Activated CD4-positive, CD25-positive, alpha-beta regulatory T cell (primary cell): ENCODE measurements at regions not wholly inside any gene's neighbourhood (a gene's known extent, or its start where the extent isn't known, plus 50 kb on each side); places are given as distances from the start of the nearest gene placed in this dataset.

Experiments used
- DNase-seq, 4 experiments: peaks; one replicate each; lab custom pipeline; 2025; lab: John Stamatoyannopoulos, UW

DNA sequence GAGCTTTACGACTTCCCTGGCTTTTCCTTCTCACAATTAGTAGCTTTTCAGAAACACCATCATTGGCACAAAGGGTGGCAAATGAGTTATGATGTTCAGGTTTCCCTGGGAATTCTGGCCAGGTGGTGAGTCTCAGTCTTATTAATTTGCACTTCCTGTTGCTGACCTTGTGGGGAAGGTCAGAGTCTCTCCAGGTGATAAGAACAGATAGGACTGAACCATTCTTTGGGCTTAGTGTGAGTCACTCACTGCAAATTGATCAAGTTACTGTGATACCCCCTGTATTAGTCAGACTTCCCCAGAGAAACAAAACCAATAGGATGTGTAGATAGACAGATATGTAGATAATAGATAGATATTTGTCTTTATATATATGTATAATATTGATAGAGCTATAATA is 53.8 kb upstream of the RANBP3L start:
- no peak for DNase-seq

DNA sequence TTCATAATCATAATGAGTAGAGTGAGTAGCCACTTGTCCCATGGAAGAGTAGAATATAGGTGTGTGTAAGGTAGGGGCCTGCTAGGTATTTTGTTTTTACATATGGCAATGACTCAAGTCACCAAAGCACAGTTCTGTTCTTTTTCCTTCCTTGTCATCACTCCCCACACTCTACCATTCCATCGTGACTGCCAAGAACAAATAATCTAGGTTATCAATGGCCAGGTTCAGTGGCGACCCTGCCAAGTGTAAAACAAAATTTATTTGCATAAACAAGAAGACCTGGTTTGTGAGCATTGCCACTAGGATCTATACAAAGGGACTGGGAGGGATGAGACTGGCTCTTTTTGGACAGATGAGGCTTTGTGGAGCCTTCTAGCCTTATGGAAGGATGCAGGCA is 55.2 kb upstream of the RANBP3L start:
- DNase-seq = no peak

DNA sequence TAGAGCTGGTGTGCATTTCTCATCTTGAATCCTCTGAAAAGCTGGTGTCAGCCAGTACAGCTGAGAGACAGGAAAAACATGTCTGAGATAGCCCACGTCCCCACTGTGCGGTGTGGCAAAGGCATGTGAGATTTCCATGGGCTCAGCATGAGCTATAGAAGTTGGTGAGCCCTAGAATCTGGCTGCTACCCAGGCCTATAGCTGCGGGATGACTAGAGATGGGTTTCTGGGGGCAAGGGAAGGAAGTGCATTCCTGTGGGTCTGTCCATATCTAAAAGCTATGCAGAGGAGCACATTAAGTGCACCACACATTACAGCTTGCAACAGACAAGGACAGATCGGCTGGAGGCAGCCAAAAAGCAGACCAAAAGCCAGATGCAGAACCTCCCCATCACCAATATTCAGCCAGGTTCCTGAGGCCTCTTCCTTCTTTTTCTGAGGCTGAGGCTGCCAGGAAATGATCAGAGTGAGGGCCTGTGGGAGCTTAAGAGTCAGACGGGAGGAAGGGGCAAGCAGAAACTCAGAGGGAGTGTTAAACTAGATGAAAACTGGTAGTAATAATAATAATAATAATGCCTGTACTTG is 55.8 kb upstream of the RANBP3L start:
- DNase-seq = no peak

DNA sequence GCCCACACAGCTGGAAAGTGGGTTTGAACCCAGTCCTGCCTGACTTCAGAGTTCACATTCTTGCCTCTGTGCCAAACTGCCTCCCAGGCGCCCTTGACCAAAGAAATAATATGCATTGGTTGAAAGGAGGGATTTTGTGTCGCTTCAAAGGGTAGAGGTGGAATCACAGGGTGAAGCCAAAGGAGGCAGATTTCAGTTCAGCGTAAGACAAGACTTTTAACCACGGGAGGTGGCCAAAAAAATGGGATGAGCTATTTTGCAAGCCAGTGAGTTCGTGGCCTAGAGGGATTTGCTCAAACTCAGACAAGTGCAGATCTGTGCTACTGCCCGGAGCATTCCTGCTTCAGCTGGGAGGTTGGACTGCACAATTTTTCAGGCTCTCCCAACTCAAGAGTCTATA is 57.6 kb upstream of the RANBP3L start:
- no peak for DNase-seq

DNA sequence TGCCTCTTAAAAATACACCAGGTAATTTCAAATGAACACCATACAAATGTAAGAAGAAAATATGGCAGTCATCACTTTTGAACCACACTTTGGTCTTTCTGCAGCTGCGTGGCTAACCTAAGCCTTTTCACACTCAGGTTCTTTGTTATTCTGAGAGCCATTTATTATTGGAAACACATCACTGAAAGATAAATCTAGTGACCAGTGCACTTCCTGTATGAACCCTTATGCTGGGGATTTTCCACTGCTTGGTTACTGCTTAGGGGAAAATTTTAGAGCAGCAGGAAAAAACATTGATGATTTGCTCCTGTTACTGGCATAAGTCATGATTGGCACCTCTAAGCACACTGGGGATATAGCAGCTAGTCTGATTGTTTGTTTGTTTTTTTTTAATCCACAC is 58.6 kb upstream of the RANBP3L start:
- no peak for DNase-seq

DNA sequence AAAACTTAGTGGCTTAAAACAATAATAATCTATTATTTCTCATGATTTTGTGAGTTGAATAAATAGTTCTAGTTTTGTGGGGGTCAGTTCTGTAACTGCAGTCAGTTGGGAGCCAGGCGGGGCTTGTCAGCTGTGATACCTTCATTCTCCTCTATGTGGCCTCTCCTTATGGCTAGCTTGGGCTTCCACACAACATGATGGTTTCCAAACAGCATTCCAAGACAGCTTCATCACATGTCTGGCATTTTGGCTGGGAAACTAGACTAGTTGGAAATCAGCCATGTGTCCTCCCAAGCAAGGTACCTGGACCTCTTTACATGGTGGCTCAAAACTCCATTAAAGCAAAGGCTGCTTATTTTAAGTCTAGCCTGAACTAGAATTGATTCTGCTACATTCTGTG is 61.4 kb upstream of the RANBP3L start:
- DNase-seq = no peak

DNA sequence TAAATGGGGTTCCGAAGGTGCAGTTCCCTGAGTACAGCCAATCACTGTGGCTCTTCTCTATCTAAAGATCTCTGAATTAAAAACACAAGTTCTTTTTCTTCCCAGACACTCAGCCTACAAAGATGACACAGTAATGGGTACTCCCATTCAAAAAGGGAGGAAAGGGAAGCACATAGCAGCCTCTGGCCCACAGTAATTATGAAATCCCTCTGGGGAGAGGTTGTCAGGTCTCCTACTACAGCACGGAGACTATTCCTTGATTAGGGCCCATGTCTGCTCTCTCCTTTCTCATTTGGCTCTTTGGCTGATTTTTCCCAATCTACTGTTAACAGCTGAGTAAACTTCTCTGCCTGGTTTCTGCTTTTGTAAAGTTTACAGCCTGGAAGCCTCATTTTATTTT is 62.0 kb upstream of the RANBP3L start:
- DNase-seq = no peak

DNA sequence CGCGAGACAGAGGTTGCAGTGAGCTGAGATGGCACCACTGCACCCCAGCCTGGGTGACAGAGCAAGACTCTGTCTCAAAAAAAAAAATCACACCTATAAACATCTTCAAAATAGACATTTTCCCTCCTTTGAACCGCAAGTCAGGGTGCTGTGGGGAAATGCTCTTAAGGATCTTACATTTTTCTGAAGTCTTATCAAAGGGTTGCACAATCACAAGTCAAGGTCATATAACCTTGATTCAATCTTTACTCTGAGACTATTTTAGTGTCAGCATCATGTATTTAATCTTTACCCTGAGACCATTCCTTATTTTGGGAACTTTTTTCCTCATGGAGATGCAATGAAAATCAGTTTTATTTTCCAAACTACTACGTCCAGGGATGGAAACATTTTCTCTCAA is 62.8 kb upstream of the RANBP3L start:
- DNase-seq = no peak

DNA sequence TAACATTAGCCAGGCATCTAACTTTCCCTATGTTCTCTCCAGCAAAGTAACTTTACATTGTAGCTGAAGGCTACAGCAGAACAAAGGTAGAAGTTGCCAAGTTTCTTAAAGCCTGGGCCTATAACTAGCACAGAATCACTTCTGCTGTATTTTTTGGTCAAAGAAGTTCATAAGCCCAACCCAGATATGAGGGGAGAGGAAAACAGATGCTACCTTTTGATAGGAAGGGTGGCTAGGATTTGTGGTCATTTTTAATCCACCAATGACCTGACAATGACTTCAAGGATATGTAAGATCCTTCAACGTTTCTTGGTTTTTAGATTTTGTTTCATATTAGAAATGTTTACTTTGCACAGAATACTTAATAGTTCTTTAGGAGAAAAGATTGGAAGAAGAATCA is 64.2 kb upstream of the RANBP3L start:
- no peak for DNase-seq

DNA sequence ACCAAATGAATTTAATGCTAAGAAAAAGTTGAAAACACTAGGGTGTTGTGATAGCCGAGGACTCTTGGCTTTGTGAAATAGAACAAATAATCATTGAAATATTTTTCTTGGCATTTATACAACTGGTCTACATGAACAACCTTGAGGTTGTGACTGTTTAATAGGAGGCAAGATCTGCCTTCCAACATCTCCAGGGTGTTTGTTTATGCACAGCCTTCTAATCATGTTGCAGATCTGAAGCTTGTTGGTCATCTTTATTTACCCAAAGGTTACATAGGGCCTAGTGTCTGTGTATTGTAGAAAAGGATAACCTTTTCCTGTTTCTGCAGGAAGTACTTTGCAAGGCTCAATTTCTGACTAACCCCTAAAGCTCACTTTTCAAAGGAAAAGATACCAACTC is 65.2 kb upstream of the RANBP3L start:
- no peak for DNase-seq

DNA sequence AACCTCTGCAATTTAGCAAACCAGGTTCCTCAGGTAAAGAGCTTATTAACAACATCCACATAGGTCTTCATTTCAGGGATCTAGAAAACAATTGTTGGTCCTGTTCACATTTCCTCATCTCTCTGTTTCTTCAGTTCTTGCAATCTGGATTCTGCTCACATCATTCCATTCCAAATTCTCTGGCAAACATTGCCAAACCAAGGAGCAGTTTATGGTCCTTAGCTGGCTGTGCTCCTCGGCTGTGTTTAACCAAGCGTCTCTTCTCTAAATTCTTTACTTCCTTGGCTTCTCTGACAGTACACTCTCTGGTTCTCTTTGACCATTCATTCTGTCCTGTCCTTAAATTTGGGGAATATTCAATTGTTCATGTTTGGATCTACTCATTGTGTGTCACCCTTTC is 65.8 kb upstream of the RANBP3L start:
- no peak for DNase-seq

DNA sequence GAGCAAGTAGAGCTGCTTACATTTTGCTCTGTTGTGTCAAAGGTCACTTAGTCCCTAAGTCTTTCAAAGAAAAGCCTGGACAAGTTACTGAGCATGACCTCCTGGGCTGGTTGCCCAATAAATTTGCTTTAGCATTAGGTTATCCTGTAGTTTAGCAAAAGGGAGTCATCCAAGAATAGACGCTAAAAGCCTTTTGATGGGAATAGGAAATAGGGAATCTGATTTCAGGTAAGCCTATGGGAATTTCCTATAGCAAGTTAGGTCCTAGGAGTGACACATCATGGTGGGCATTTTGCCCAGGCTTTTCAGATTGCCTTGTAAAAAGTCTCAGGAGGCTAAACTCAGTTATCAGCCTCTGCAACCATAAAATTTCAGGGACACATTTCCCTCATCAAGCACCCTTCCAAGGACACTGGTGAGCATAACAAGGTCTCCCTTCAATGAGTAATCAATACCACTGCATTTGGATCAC is 67.6 kb upstream of the RANBP3L start:
- DNase-seq = no peak

DNA sequence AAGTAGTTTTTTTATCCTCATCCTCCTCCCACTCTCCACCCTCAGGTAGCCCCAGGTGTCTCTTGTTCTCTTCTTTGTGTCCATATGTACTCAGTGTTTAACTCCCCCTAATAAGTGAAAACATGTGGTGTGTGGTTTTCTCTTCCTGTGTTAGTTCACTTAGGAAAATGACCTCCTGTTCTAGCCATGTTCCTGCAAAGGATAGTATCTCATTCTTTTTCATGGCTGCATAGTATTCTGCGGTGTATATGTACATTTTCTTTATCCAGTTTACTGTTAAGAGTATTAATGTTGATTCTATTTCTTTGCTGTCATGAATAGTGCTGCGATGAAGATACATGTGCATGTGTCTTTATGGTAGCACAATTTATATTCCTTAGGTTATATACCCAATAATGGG is 68.4 kb upstream of the RANBP3L start:
- DNase-seq = no peak

DNA sequence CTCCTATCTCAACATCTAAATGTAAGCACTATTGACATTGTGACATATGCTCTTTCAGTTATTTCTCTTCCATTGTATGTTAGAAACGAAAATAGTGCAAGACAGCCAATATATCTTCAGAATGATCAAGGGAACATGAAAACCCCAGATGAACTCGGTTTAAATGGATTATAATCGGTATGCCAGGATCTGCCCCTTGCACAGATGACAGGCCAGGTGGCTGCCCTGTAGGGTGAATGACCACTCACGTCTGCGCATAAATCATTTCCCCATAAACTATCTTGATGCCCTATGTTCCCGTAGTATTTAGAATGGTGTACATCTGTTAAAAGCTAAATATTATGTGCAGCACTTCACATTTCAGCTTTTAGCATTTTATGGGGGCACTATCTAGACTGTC is 69.7 kb upstream of the RANBP3L start:
- DNase-seq = no peak

DNA sequence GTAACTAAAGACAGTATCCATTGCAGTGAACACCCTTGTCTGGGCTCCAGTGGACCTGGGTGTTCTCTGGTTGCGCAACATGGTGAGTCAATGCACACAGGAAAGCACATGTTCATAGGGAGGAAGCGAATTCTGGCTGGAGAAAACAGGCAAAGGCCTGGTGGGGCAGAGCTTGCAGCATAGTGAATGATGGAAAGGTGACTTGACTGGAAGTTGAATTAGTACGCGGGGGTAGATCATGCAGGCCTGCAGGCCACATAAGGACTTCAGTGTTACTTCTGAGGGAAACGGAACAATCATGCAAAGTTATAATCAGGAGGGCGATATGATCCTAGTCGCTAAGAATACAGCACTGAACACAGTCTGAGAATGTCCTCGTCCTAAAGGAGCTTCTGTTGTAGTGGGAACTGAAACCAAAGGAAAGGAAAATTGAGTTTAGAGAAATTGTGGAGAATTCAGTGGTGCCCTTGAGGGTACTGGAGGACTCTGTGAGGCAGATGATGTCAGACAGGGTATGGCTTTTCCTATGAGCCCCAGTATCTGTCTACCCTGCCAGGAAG is 71.9 kb upstream of the RANBP3L start:
- no peak for DNase-seq

DNA sequence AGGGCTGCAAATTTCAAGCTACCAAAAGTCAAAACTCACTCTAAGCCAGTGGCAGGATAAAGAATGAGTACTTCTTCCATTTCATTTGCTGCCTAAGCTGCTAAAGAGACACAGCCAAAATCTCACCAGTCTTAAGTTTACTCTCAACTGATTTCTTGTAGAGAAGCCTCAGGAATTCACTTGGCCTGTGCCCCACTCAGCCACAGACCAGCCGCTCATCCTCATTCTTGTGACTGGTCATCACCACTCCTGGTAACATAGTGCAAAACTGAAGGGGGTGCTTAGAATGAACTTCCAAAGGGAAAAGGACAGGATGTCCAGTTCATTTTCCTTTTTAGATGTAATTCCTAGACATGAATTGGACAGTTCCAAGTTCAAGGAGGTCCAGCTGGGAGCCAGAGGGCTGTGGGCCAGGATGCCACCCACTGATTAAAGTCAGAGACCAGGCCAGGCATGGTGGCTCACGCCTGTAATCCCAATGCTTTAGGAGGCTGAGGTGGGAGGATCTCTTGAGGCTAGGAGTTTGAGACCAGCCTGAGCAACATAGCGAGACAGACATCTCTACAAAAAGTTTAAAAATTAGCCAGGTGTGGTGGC is 72.7 kb upstream of the RANBP3L start:
- DNase-seq = no peak

DNA sequence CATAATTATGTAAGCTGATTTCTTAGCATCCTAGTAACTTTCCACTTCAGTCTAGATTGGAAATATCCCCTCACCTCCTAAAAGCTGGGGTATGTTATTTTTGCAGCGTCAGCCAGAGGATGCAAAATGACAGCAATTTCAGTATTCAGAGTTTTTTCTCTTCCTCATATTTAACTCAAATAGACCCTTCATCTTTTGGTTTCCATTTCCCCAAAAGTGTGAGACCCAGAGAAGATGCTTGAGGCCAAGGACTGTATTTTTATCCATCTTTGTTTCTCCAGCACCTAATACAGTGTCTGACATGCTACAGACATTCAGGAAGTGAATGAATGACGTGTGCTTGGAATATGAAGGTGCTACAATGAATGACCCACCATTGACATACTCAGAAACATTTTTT is 75.5 kb upstream of the RANBP3L start:
- no peak for DNase-seq

DNA sequence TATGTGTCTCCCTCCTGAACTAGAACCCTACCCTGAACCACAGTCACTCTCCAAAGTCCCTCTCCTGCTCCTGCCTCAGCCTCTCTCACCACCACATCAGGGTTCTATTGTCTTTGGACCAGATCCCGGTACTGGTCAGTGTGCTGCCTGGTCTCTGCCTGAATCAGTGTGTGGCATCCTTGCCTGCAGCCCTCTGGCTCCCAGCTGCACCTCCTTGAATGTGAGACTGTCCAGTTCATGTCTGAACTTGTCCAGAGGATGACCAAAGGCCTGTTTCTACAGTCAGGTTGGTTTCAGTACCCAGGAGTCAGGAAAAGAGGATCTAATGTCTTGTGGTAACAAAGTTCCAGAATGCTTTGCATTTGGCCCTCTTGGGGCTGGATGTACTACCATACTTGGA is 76.8 kb upstream of the RANBP3L start:
- no peak for DNase-seq

DNA sequence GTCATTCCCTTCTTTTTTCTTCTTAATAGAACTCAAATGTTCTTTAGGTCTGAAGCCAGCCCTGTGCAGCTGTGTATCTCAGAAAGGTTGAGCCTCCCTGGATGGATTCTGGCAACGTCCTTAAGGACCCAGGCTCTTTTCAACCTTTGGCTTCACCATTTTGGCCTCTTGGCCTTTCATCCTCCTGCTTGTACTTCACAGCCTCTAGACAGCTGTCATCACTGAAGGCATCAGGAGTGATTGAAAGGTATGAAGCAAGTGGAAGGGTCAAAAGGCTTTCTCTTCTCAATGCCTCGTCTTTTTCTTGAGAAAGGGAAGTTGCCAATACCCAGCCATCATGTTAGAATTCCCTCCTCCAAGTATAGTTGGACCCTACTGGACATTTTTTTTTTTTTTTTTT is 81.2 kb upstream of the RANBP3L start:
- no peak for DNase-seq

DNA sequence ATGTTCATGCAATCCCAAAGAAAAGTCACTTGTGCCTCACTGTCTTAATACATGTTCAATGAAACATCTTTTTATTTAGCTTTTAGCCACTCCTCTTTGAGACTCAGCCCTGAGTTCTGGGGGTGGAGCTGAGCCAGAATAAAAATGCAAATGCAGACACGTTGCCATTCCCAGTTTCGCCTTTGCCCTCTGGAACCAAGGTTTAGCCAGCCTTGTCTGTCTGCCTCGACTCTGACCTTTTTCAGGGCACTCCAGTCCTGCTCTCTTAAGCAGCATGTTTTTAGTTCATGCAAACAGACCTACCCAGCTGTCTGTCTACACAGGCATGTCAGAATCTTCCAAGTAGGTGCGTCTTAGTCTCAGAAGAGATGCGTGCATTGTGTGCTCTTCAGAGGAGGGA is 82.2 kb upstream of the RANBP3L start:
- DNase-seq = no peak

DNA sequence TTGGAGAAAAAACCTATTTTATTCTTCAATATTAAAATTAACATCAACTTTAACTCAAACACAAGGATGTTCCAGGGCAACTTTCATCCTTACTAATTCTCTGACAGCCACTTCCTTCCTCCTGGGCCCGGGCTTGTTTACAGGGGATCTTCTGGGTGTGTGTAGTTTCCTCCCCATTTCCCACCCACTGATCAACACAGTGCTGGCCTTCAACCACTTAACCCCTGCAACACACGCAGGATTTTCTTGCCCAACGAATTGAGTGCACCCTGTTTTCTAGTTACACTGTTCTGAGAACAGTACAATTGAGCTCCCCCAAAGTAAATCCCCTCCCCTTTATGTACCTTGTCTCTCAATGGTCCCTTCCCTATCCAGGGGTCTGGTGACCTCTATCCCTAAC is 83.1 kb upstream of the RANBP3L start:
- no peak for DNase-seq

DNA sequence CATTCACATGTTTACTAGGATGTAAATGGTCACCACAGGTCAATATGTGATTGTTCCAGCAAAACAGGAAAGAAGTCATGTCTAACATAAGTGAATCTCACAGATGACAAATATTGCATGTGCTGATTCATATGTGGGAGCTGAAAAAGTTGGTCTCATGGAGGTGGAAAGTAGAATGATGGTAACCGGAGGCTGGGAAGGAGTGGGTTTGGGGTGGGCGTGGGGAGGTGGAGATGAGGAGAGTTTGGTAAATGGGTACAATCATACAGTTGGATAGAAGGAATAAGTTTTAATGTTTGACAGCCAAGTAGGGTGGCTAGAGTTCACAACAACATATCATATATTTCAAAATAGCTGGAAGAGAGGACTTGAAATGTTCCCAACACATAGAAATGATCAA is 83.8 kb upstream of the RANBP3L start:
- DNase-seq = no peak

DNA sequence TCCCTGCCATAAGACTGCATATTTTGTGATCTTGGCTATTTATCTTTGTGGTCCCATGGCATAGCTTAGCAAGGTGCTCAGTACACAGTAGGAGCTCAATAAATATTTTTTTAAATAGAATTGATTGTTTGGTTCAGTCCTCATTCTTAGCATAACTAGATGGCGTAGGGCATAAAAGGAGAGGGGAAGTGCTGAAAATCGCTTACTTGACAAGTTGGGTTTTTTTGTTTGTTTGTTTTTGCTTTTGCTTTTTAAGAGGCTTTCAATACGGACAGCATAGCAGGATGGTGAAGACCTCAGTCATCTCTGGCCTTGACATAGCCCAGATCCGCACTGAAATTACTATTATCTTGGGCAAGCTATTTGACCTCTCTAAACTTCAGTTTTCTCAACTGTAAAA is 86.6 kb upstream of the RANBP3L start:
- no peak for DNase-seq

DNA sequence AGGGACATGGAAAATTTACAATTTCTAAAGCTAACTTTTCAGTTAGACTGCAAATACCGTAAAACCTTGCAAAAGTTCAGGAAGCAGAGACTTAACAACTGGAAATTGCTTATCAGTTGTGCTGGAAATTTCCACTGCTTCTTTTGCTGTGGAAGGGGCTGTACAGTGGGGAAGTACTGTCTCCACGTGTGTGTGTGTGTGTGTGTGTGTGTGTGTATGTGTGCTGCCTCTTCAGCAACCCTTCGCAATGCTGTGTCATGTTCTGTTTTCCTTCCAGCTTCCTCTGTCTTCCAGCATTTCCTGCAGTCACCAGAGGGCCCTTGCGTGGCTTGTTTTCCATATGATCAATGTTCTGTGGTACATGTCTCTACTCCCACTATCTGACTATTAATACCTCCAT is 87.5 kb upstream of the RANBP3L start:
- DNase-seq = no peak
